ENCODE measurements at regions not wholly inside any gene's neighbourhood (a gene's known extent, or its start where the extent isn't known, plus 50 kb on each side); places are given as distances from the start of the nearest gene placed in this dataset.

GRCh38 chr7:20504060-20504459, 111.4 kb upstream of the ABCB5 start:
- TF ChIP-seq CTCF (IDR thresholded peaks at IDR 0.05): no peak
- TF ChIP-seq POLR2A (IDR thresholded peaks at IDR 0.05): no peak
- no peak for TF ChIP-seq POLR2AphosphoS5 (IDR thresholded peaks at IDR 0.05)
- no peak for TF ChIP-seq EP300 (IDR thresholded peaks at IDR 0.05)
